ENCODE measurements at regions not wholly inside any gene's neighbourhood (a gene's known extent, or its start where the extent isn't known, plus 50 kb on each side); places are given as distances from the start of the nearest gene placed in this dataset.
A peak's percentile ranks its signal among the peaks of the same experiment; 100 is the strongest.

DNA sequence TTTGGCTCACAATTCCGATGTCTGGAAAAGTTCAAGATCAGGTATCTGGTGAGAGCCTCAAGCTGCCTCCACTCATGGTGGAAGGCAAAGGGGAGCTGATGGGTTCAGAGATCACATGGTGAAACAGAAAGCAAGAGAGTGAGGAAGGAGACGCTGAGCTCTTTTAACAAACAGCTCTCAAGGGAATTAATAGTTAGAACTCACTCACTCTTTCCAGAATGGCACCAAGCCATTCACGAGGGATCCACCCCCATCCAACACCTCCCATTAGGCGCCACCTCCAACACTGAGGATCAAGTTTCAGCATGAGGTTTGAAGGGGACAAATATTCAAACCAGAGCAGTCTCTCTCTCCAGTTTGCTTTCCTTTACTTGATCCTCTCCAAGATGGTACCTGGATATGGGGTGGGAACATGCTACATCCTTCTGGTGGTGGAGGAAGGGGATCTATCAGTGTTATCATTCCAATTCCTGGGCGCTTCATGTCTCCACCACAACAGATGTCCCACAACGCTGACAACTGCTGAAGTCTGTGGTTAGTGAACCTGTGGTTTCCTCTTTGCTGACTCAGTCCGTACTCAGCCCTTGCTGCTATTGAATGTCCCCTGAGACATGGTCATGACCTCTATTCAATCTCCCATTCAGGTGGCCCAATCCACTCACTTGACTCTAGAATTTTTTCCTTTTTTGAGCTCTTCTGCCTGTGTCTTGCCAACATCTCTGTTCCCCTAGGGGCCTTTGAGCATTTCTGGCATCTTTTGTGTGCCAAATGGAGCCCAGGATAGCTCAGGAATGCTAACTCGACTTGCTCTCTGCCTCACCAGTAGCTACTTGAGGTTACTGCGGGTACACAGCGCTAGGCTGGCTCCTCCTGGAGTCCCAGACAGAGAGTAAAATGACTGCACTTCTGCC is 395.2 kb downstream of the MID1IP1 start:
- H3K4me3 Mint-ChIP-seq = peak overlapping the region; percentile 62
- H3K36me3 Mint-ChIP-seq = no peaks in the 10 kb centered on the region
- Histone ChIP-seq H3K27ac (ENCODE audit: low read length) (no peak overlapping the region), H3K9me3 (ENCODE audit: control insufficient read depth, insufficient read depth, low read length) (no peaks in the 10 kb centered on the region), H3K4me3 (ENCODE audit: low read length) (no peak overlapping the region), H3K36me3 (ENCODE audit: control insufficient read depth, insufficient read depth, low read length) (no peaks in the 10 kb centered on the region), H3K4me1 (ENCODE audit: control insufficient read depth, insufficient read depth, low read length) (peaks cover 15% of the 10 kb centered on the region), H3K27me3 (ENCODE audit: control insufficient read depth, insufficient read depth, low read length) (peaks cover 2% of the 10 kb centered on the region)
- ATAC-seq (peak; percentile 75 to 92 (median 87)), DNase-seq (peak in 1 of 2 donors; percentile 63)
- TF ChIP-seq, protein P1, sequence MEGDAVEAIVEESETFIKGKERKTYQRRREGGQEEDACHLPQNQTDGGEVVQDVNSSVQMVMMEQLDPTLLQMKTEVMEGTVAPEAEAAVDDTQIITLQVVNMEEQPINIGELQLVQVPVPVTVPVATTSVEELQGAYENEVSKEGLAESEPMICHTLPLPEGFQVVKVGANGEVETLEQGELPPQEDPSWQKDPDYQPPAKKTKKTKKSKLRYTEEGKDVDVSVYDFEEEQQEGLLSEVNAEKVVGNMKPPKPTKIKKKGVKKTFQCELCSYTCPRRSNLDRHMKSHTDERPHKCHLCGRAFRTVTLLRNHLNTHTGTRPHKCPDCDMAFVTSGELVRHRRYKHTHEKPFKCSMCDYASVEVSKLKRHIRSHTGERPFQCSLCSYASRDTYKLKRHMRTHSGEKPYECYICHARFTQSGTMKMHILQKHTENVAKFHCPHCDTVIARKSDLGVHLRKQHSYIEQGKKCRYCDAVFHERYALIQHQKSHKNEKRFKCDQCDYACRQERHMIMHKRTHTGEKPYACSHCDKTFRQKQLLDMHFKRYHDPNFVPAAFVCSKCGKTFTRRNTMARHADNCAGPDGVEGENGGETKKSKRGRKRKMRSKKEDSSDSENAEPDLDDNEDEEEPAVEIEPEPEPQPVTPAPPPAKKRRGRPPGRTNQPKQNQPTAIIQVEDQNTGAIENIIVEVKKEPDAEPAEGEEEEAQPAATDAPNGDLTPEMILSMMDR (IDR thresholded peaks at IDR 0.05) = no peak
- peaks cover 8 to 31% of the 10 kb centered on the region in 2 donors for H3K27me3 Mint-ChIP-seq (ENCODE audit: low read depth in 2 of 2)
- H3K9me3 Mint-ChIP-seq = no peaks in the 10 kb centered on the region
- H3K4me1 Mint-ChIP-seq = peaks cover 12 to 14% of the 10 kb centered on the region in 2 donors
- H3K27ac Mint-ChIP-seq = peak overlapping the region in 1 of 2 donors; percentile 38
- WGBS (ENCODE audit: insufficient coverage) = 8% methylated on average over 8 of the region's 10 CpGs
- intact Hi-C loops (cut with micrococcal nuclease) = no loop called here

- Histone ChIP-seq H3K4me3 (ENCODE audit: low read length) (no peak overlapping the region), H3K27me3 (ENCODE audit: control insufficient read depth, insufficient read depth, low read length) (no peaks in the 10 kb centered on the region), H3K9me3 (ENCODE audit: control insufficient read depth, insufficient read depth, low read length) (no peaks in the 10 kb centered on the region), H3K4me1 (ENCODE audit: control insufficient read depth, insufficient read depth, low read length) (peaks cover 15% of the 10 kb centered on the region), H3K27ac (ENCODE audit: low read length) (no peak overlapping the region), H3K36me3 (ENCODE audit: control insufficient read depth, insufficient read depth, low read length) (no peaks in the 10 kb centered on the region)
- no peak overlapping the region for H3K4me3 Mint-ChIP-seq
- TF ChIP-seq, protein P1 (IDR thresholded peaks at IDR 0.05) = no peak
- peaks cover 7 to 22% of the 10 kb centered on the region in 2 donors for H3K27me3 Mint-ChIP-seq (ENCODE audit: low read depth in 2 of 2)
- H3K9me3 Mint-ChIP-seq = no peaks in the 10 kb centered on the region
- no peaks in the 10 kb centered on the region for H3K36me3 Mint-ChIP-seq
- intact Hi-C loops (cut with micrococcal nuclease) = no loop called here
- H3K27ac Mint-ChIP-seq = no peak overlapping the region
- peaks cover 12 to 14% of the 10 kb centered on the region in 2 donors for H3K4me1 Mint-ChIP-seq
- ATAC-seq (no peak), DNase-seq (no peak)
Observed at GRCh38 chrX:39199429-39199828, 398.2 kb downstream of the MID1IP1 start.

DNA sequence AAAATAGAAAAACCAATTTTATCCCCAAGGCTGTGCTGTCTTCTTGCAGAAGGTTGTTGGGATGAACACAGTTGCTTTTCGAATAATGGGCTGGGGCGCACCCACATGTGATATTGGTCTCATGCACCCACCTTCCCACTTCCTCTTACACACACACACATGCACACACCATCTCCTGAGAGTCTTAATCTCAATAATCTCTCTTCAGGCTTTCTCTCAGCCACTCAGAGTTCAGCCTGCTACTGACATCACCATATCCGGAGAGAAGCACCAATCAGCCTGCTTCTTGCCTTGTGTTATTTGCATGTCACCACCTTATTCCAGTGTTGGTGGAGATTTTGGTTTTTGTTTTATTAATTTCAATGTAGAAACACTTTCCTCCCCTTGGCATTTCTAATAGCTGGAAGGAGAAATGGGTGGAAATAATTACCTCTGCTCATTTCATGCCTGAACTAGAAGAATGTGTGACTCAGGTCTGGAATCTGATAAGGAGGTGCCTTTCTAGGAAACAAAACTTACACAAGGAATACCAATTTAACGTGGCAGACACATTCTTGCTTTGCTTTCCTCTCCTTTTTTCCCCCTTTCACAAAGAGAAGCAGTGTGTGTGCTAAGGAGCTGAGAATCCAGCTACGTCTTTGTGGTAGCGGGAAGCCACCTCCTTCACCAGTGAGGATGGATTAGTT is 400.2 kb downstream of the MID1IP1 start:
- Histone ChIP-seq H3K4me1 (ENCODE audit: control insufficient read depth, insufficient read depth, low read length) (peaks cover 6% of the 10 kb centered on the region), H3K27ac (ENCODE audit: low read length) (no peak overlapping the region), H3K9me3 (ENCODE audit: control insufficient read depth, insufficient read depth, low read length) (no peaks in the 10 kb centered on the region), H3K4me3 (ENCODE audit: low read length) (no peak overlapping the region), H3K36me3 (ENCODE audit: control insufficient read depth, insufficient read depth, low read length) (no peaks in the 10 kb centered on the region), H3K27me3 (ENCODE audit: control insufficient read depth, insufficient read depth, low read length) (no peaks in the 10 kb centered on the region)
- H3K4me1 Mint-ChIP-seq = peaks cover 9 to 10% of the 10 kb centered on the region in 2 donors
- 21% methylated on average over 2 of the region's 6 CpGs for WGBS (ENCODE audit: insufficient coverage)
- H3K4me3 Mint-ChIP-seq = no peak overlapping the region
- ATAC-seq = peak in 1 of 3 donors; percentile 47
- peak in 1 of 2 donors; percentile 11 for DNase-seq
- peaks cover 9 to 22% of the 10 kb centered on the region in 2 donors for H3K27me3 Mint-ChIP-seq (ENCODE audit: low read depth in 2 of 2)
- intact Hi-C loops (cut with micrococcal nuclease) = no loop called here
- H3K9me3 Mint-ChIP-seq = no peaks in the 10 kb centered on the region
- H3K36me3 Mint-ChIP-seq = no peaks in the 10 kb centered on the region
- TF ChIP-seq, protein P1 (IDR thresholded peaks at IDR 0.05) = no peak
- no peak overlapping the region for H3K27ac Mint-ChIP-seq

Data from natural killer cell (primary cell).